ENCODE measurements at regions not wholly inside any gene's neighbourhood (a gene's known extent, or its start where the extent isn't known, plus 50 kb on each side); places are given as distances from the start of the nearest gene placed in this dataset.

GRCh38 chr9:26260238-26260637 lies 582.0 kb upstream of the TUSC1 start:
- intact Hi-C loops (cut with DNase I), result no loop called here
- no peak for TF ChIP-seq CTCF (IDR thresholded peaks at IDR 0.05)
- no peak for TF ChIP-seq POLR2A (IDR thresholded peaks at IDR 0.05)
- WGBS, 2 donors, result 42 to 44% methylated on average over 3 of the region's 3 CpGs
- Histone ChIP-seq H3K4me1 (no peaks in the 10 kb centered on the region), H3K27me3 (no peaks in the 10 kb centered on the region), H3K9me3 (no peaks in the 10 kb centered on the region), H3K4me3 (no peak overlapping the region), H3K36me3 (no peaks in the 10 kb centered on the region), H3K27ac (no peak overlapping the region)
- DNase-seq, result no peak

- Histone ChIP-seq H3K27ac (no peak overlapping the region), H3K36me3 (no peaks in the 10 kb centered on the region), H3K4me3 (no peak overlapping the region), H3K9me3 (no peaks in the 10 kb centered on the region), H3K27me3 (no peaks in the 10 kb centered on the region), H3K4me1 (no peaks in the 10 kb centered on the region)
- WGBS, 2 donors, result 100% methylated on average over 1 of the region's 1 CpG; no CpG with 5 or more reads in 1 of the 2 donors
- intact Hi-C loops (cut with DNase I), result no loop called here
- DNase-seq, result no peak
- no peak for TF ChIP-seq POLR2A (IDR thresholded peaks at IDR 0.05)
- TF ChIP-seq CTCF (IDR thresholded peaks at IDR 0.05), result no peak
Measured at GRCh38 chr9:26247861-26248260, 569.6 kb upstream of the TUSC1 start.

- TF ChIP-seq POLR2A (IDR thresholded peaks at IDR 0.05) (no peak), CTCF (IDR thresholded peaks at IDR 0.05) (no peak)
- H3K27me3 ChIP-seq, result no peaks in the 10 kb centered on the region
- intact Hi-C loops (cut with DNase I), result no loop called here
- H3K9me3 ChIP-seq, result no peaks in the 10 kb centered on the region
- DNase-seq, result no peak
- no peaks in the 10 kb centered on the region for H3K36me3 ChIP-seq
- H3K27ac ChIP-seq, result no peak overlapping the region
- WGBS, 2 donors, result 29 to 43% methylated on average over 1 of the region's 1 CpG
- H3K4me3 ChIP-seq, result no peak overlapping the region
- no peaks in the 10 kb centered on the region for H3K4me1 ChIP-seq
Measured at GRCh38 chr9:26244661-26245451, 566.6 kb upstream of the TUSC1 start.

GRCh38 chr9:26243726-26244125 lies 565.5 kb upstream of the TUSC1 start:
- Histone ChIP-seq H3K9me3 (no peaks in the 10 kb centered on the region), H3K27ac (no peak overlapping the region), H3K36me3 (no peaks in the 10 kb centered on the region), H3K4me3 (no peak overlapping the region), H3K27me3 (no peaks in the 10 kb centered on the region), H3K4me1 (no peaks in the 10 kb centered on the region)
- TF ChIP-seq POLR2A (IDR thresholded peaks at IDR 0.05) (no peak), CTCF (IDR thresholded peaks at IDR 0.05) (no peak)
- 44 to 62% methylated on average over 4 of the region's 4 CpGs for WGBS, 2 donors
- DNase-seq, result no peak
- intact Hi-C loops (cut with DNase I), result no loop called here

- TF ChIP-seq POLR2A (IDR thresholded peaks at IDR 0.05) (no peak), CTCF (IDR thresholded peaks at IDR 0.05) (no peak)
- intact Hi-C loops (cut with DNase I), result no loop called here
- no peak overlapping the region for H3K4me3 ChIP-seq
- 64 to 69% methylated on average over 4 of the region's 4 CpGs for WGBS, 2 donors
- no peak overlapping the region for H3K27ac ChIP-seq
- no peak for DNase-seq
- H3K9me3 ChIP-seq, result no peaks in the 10 kb centered on the region
- no peaks in the 10 kb centered on the region for H3K4me1 ChIP-seq
- H3K27me3 ChIP-seq, result no peaks in the 10 kb centered on the region
- no peaks in the 10 kb centered on the region for H3K36me3 ChIP-seq
Measured at GRCh38 chr9:26243029-26243697, 564.9 kb upstream of the TUSC1 start.
